ENCODE measurements at regions not wholly inside any gene's neighbourhood (a gene's known extent, or its start where the extent isn't known, plus 50 kb on each side); places are given as distances from the start of the nearest gene placed in this dataset.

DNA sequence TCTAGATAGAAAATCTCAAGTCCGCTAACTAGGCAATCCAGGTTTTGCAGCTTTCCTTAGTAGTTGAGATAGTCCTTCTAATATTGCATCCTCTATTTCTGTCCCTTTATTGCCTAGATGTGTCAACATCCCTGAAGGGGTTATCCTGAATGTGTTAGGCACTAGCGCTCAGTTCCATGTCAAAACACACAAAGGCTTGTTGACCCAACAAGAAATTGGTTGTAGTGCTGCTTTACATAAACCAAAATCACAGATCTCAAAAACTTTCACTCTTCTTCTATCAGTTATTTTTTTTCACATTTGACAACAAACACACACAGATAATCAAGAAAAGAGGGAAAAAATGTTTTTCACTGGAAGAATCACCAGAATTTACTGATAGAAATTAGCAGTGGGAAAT, 51.4 kb upstream of the SOX2 start:
- DNase-seq: no peak

DNA sequence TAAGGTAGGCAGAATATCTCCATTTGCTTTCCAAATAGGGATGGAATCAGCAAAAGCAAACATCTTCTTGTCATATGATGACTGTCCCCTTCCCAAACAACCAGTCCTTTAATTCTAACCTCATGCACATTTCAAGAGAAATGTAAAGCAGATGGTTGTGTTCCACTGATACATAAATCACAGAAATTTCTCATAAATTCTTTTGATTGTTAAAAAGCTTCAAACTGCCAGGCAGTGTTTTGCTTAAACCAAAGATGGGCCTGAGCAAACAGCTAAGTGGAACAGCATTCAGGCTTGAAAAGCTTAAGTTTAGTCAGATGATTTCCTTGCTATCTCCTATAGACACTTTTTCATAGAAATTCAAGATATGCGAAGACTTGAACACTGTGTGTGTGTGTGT, 74.3 kb upstream of the SOX2 start:
- peak; percentile 12 for DNase-seq

DNA sequence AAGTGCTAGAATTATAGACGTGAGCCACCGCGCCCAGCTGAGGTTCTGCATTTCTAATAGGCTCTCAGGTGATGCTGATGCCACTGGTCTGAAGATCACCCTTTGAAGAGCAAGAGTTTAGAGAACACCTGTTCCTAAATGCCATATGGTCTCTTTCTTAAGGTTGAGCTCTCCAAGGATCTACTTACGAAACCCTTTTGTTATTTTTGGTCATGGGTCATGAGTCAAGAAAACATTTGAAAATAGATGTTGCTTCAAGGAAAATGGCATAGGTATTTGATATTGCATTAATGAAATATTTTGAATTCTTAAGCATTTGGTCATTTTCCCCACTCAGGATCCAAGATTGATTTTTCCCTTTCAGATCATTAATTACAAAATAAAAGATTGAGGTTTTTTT, 74.7 kb upstream of the SOX2 start:
- DNase-seq: peak; percentile 10

DNA sequence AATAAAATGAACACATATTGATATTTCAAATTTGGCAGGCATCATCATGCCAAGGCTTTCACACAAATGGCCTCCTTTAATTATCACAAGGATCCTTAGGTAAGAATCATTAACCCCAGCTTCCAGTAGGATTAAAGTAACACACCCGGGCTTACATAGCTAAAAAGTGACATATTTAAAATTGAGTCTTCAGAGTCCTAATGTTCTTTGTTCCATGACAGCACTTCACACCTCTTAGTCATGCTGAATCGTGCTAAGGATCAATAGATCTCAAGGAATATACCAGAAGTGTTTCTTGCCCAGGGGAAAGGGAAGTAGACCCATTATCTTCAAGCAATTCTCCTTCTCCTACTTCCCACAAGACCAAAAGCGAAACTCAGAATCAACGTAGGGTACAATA, 76.6 kb upstream of the SOX2 start:
- DNase-seq: no peak

DNA sequence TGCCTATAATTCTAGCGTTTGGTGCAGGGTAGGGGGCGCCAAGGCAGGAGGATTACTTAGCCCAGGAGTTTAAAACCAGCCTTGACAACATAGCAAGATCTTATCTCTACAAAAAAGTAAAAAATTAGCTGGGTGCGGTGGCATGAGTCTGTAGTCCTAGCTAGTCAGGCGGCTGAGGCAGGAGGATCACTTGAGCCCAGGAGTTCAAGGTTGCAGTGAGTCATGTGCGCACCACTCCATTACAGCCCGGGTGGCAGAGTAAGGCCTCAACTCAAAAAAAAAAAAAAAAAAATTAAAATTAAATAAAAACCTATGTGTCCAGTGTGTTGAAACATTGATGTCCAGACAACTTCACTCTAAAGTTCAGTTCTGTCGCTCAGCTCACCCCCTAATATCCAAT, 78.2 kb upstream of the SOX2 start:
- DNase-seq: no peak

DNA sequence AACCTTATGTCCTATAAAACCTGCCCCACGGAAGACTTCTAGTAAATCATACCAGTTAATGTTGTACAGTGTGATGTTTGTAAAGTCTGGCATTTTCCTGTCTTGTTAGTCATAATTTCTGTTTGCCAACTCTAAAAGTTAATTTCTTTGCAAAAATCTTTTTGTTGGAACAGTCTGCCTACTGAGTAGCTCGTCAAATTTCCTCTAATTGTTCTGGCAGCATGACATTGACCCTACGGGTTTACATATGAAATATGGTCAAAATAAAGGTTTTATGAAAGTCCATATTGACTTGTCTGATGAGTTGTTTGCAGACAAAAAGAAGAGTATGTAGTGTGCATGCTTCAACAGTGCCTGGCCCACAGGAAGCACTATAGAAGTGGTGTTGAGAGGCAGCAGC, 79.8 kb upstream of the SOX2 start:
- no peak for DNase-seq

DNA sequence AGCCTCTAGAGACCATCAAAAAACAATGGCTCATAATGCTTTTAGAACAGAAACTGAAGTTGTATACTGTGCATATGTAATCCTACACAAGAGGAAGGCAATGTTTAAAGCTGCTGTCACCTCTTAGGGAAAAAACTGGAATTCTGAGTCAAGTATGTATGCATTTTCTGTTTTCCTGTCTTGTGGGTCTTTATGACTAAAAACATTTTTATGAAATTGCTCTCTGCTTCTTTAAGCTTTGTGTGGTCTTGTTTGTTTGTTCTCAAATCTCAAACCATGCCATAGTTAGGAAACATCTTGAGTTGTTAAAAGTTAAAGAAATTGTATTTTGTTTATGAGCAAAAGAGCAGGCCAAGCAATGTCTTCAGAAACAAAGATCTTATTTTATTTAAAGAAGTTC, 80.9 kb upstream of the SOX2 start:
- DNase-seq: peak; percentile 44

DNA sequence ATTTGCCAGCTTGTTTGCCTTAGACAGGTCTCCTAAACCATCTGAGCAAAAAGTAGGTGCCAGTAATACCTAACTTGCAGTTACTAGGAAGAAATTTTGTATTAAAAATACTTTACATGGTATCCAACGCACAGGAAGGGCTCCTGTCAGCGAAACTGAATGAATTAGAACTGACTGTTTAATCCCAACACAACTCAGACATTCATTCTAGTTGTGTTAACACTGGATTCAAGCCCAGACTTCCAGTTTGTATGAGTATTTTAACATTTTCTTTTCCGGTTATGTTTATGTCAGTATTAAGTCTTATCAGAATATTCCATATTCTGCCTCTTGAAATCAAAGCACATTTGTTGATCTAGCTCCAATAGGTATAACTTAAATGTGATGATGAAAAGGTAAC, 82.0 kb upstream of the SOX2 start:
- DNase-seq: peak; percentile 14

DNA sequence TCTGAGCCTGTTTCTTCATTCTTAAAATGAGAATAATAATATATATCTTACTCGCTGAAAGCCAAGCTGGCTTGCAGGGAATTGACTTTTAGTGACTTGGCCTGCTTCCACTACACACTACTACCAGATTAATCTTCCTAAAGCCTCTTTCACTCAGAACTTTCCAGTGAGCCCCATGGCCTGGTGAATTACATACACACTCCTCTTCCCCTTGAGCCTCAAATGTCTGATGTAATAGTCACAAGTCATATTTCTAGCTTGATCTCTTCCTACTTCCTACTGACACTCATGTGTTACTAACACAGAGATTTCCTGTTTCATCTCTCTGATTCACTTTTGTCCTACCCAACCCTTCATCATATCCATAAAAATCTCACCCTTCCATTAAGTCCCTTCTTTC, 82.7 kb upstream of the SOX2 start:
- peak; percentile 76 for DNase-seq

DNA sequence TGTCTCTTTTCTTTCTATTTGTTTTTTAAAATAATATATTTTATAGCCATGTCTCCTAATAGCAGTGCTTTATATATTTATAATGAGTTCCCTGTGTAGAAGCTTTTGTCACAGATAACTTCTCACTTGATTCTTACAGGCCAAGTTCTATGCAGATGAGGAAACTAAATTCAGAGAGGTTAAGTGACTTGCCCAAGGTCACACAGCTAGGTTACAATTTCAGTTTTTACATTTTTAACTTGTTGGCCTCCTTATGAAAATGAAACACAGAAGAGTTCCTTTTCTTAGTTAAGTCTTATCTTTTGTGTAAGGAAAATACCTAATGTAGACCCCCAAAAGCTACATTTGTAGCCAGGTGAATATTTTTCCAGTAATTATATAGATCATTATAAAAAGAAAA, 83.3 kb upstream of the SOX2 start:
- DNase-seq: no peak

DNA sequence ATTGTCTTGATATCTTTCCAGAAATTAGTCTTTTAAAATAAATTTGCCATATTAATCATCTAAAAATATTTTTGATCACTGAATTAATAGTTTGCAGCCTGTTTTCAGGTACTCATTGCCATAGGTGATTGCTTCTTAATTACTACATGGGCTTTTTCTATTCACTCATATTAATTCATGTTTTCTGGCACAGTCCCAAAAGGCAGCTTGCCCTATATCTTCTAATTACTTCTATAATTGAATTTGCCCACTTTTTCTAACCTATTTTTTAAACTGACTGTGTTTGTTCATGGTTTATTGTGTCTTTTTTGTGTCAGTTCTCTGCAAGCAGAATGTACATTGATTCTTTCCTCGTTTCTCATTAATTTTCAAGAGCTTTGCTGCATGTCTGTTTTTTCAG, 85.7 kb upstream of the SOX2 start:
- no peak for DNase-seq

DNA sequence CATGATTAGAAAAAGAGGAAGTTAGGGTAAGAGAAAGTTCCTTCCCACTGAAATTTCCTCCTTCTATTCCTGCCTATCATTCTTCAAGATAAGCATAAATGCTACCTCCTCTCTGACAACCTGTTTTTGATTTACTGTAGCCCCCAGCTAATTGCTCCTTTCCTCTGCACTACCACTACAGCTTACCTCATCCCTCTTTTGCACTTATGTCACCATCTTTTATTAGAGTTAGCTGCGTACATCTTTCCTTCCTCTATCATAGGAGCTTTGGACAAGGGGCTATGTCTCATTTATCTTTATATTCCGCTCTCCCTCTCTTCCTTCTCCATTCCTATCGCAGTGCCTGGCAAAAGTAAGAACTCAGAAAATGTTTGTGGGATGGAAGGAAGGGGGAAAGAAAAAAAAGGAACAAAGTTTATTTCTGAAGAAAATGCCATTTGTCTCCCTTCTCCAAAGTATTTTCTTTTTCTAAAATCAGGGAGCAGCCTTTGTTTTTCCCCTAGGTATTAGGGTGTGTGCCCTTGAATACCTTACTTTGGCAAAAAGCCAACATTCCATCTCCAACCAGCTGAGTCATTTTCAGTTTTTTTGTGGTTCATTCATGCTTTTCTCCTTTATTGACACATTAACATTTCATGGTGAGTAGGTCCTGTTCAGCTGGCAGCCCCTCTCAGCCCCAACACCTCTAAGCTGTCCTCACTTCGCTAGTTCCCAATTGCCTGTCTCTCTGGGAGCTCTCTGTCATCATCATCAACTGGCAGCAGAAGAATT, 87.6 kb upstream of the SOX2 start:
- DNase-seq: peak; percentile 54

DNA sequence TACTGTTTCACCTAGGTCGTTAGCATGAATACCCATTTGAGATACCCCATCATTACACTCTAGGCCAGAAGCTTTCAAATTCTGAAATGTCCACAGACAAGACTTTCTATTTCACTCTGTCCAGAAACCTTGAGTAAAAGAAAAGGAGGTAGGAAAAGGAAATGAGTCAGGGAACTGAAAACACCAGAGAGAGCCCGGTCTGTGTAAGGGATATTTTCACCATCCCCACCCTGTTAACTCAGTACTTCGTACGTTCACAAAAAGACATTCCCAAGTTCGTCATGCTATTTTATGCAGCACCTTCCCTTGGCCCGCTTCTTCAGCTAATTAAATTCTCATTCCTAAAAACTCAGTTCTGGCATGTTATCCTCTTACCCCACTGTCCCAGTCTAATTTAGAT, 89.4 kb upstream of the SOX2 start:
- DNase-seq: peak; percentile 24

DNA sequence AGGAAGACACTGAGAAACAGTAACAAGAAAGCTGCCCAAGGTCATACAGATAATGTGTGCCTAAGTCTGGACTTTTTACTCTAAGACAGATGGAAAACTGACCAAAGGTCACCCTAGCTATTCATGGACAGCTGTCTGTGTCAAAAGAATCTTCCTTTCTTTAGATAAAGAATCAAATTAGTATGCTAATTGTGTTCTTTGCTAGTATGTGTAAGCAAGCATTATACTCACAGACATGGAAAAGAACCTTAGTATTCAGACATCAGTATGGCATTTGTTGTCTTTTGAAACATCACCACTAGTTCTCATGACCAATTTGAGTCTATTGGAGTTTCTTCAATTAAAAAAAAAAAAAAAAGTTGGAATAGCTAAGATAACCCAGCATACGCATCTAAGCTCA, 91.8 kb upstream of the SOX2 start:
- DNase-seq: no peak

DNA sequence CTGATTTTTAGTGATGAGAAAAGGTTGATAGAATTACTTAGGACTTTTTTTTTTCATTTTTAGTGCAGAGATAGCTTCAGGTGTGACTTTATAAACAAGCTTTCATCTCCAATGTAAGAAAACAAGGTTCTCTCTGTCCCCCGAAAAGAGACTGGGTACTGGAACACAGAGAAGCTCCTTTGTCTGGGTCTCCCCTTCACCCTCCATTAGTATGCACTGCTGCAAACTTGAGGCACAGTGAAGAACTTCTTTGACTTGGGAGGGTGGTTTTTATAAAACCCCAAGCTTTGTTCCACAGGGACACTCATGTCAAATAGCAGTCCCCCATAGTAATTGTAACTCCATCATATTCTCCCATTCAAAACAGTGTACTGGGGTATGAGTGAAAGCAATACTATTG, 93.5 kb upstream of the SOX2 start:
- no peak for DNase-seq

DNA sequence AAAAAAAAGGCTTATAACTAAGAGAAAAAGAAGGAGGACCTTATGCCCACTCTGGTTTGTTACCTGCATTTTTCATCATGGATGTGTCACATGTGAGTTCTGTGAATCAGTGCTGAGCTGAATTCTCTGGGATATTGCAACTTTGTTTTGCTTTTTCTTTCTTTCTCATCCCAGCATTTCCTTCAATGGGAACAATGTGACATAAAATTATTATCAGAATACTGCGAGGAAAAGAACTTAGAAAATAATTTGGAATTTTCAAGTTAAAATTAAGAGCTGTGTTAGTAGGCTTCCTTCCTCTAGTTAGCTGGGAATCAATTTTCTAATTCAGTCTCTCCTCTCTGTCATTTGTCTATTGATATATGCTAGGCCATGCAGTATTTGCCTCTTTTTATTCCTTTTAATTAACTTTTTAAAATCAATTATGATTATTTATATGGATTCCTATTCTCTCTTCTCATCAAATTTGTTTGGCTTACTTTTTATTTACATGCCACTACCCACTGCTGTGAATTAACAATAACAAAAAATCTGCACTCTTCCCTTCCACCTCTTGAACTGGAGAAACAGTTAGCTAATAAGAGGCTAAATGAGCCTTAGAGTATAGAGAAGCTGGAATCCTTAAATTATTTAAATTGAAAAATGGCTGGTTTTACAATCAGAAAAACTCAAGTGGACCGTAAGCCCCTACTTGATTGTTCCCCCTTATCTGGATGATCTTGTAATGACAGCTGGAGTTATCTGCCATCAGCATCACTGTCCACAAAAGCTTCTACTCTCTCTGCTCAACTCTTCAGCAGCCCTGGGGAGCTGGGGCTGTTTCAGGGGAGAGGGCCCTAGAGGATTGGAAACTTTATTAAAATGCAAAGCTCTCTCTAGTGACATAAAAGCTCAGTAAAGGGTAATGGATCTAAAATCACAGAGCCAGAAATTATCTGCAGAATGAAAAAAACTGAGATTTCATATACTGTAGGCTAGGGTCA, 95.3 kb upstream of the SOX2 start:
- DNase-seq: no peak

DNA sequence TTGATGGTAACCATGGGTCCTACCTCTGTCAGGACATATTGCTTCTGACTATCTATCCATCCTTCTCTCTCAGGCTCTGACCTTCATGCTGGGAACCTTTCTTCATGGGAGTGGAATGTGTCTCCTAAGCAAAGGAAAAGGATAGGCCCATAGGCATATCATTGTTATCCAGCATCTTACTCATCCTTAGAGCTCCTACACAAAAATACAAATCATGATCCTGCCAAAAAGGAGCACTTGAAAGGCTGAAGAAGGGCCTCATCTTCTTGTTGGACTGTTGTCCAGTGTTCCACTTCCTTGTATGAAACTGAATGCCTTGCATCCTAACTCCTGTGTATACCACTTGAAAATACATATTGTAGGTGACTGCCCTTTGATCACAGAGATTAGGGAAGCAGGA, 96.1 kb upstream of the SOX2 start:
- DNase-seq: no peak

DNA sequence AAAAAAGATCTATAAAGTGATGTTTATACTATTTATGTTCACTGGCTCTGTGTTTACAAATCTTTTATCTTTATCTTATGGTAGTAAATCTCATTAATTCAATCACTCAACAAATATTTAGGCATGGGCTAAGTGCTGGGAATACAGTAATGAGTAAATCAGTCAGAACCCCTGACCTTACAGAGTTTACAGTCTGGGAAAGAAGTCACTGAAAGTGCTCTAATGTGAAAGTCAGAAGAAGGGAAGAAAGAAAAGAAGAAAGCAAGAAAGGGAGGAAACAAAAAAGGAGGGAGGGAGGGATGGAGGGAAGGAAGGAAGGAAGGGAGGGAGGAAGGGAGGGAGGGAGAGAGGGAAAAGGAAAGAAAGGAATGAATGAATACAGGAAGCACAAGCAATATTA, 96.8 kb upstream of the SOX2 start:
- DNase-seq: no peak

DNA sequence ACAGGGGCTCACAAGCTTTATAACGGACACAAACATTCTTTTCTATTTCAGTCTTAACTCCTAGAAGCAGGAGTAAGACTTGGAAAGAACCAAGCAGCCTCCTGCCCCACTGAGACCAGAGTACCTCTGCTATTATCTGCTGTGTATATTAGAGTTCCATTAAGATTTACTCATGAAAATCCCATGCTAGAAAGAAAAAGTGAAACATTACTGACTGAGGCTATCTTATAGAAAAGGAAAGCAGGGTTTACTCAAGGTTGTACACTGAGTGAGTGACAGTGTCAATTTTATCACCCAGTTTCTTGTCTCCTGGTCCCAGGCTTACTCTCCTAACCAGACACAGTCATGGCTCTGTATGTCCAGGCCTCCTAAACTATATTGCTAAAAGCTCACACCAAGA, 97.9 kb upstream of the SOX2 start:
- no peak for DNase-seq

DNA sequence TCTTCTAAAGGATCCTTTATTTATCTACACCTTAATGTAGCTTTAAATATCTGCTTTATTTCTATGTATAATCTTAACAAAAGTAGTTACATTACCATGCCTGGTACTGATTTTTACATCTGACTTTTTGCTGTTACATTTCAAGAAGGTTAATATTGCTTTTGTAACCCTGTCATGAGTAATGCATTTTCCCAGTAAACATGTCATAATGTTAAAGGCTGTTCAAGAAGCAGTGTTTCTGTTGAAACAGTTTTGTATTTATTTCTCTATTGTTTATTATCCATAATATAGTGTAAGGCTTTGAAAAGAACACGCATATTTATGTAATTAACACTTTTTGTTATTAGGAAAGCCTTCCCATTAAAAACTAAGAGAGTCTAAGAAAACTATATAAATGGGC, 98.5 kb upstream of the SOX2 start:
- DNase-seq: no peak

DNA sequence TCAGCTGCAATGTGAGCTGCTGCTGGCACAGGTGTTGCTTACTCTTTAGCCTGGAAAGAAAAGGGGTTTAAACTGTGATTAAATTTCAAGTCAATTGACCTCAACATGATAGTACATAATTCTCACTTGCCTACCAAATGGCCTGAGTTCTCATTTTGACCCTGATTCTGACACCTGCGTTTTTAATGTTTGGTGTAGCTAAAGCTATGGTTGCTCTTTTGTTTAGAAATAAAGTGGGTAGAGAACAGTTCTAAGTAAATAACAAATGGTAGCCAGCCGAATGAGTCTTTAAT, 100.8 kb upstream of the SOX2 start:
- no peak for DNase-seq

DNA sequence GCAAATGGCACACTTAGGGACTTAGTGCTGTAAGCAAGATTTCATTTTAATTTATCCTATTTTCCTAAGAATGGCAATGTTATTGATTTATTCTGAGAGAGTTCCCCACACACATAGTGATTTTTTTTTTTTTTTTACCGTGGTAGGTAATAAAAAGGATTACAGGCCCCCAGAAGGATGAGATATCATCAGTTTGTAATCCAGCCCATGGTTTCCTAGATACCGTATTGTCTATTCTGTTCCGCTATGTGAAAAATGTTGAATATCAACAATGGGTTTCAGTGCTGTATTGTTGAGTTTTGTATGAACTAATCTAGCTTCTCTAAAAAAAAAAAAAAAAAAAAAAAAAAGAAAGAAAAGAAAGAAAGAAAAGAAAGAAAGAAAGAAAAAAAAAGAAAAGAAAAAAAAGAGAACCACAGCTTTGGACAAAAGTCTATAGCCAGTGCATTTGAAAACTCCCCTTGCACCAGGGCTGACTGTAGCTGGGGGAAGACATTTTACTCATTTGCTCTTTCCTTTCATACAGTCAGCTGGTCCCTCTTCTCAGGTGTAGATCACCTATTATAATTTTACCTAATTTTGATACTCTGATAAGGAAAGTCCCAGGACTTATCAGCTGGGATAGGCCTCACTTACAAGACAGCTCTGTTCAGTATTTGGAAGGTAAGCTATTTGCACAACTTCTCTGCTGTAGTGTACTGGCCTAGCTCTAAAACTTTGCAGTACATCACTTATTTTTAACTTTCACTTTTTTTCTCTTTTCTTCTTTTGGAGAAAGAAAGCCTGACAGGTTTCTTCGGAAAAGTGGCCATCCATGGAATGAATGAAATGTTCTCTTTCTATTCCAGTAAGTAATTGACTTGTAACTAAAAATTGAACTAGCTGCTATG, 101.4 kb upstream of the SOX2 start:
- no peak for DNase-seq

DNA sequence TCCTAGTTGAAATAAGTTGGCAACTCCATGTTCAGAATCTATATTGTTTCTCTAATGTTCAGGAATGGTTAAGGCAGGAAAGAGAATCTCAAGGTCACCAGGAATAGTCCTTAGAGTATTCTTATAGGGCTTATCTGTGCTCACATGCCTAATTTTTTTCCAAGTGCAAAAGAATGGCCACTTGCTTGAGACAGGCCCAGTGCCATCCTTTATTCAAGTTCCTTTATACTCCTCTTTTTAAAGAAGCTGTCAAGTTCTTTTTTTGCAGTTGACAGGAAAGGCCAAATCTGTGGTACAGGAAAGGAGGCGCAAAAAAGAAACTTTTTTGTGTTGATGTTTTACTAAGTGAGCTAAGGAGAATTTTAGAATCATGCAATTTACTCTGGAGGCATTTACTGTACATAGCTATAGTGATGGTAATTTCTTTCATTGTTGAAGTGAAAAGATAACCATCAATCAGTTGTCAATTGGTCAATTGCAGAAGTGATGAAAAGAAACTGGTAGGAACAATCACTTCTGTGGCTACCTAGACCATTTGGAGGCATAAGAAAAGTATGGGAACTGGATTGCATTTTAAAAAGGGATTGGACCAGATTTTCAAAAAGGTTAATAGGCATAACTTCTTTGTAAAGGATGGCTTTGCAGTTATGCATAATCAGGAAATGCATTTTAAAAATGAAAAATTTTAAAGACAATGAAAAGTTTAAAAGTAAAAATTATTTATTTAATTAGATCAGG, 102.5 kb upstream of the SOX2 start:
- DNase-seq: no peak

Data from fibroblast of skin of right biceps (primary cell).